Spinal cord (tissue), 9 donors: ENCODE measurements at regions not wholly inside any gene's neighbourhood (a gene's known extent, or its start where the extent isn't known, plus 50 kb on each side); places are given as distances from the start of the nearest gene placed in this dataset.
"Not testable (repeated sequence)": the region's sequence is repeated elsewhere in the genome, so short reads cannot be mapped to it uniquely, and the experiment has no call there.

Experiments used
- DNase-seq, 6 donors: peaks; one replicate each; pipeline versions ENCODE4 v3.0.0 to v3.0.0-alpha.2; 2013 to 2015; ENCODE audit warnings: low spot score in 6 of 6, low read depth in 4 of 6
- H3K27ac ChIP-seq: one replicate; pipeline ENCODE4 v1.5.1; 2013; ENCODE audit warnings: low read depth, low read length, control low read depth
- H3K27me3 ChIP-seq: one replicate; pipeline ENCODE4 v1.6.1; 2013; ENCODE audit warnings: low read length; ENCODE audit not compliant: control insufficient read depth, insufficient read depth
- H3K36me3 ChIP-seq: one replicate; pipeline ENCODE4 v1.6.1; 2013; ENCODE audit warnings: low read length; ENCODE audit not compliant: control insufficient read depth, insufficient read depth
- H3K4me1 ChIP-seq: one replicate; pipeline ENCODE4 v1.6.1; 2013; ENCODE audit warnings: low read length; ENCODE audit not compliant: control insufficient read depth, insufficient read depth
- H3K4me3 ChIP-seq: one replicate; pipeline ENCODE4 v1.5.1; 2013; ENCODE audit warnings: low read depth, low read length, control low read depth
- H3K9me3 ChIP-seq: one replicate; pipeline ENCODE4 v1.6.1; 2013; ENCODE audit warnings: low read length; ENCODE audit not compliant: control insufficient read depth, insufficient read depth
- whole genome bisulfite sequencing: methylation state at CpG from one replicate; pipeline ENCODE4 v1.1.5; 2013; ENCODE audit warnings: missing lambda C conversion rate; ENCODE audit not compliant: insufficient coverage; 5-methylcytosine and 5-hydroxymethylcytosine counted together
- donor health status: healthy.

GRCh38 chr11:23780231-23780630 lies 716.6 kb upstream of the LUZP2 start:
- Histone ChIP-seq H3K36me3 (no peaks in the 10 kb centered on the region), H3K4me3 (no peak overlapping the region), H3K27ac (no peak overlapping the region), H3K4me1 (no peaks in the 10 kb centered on the region), H3K27me3 (no peaks in the 10 kb centered on the region), H3K9me3 (no peaks in the 10 kb centered on the region)
- DNase-seq, result no peak

GRCh38 chr11:23781803-23782560 lies 714.9 kb upstream of the LUZP2 start:
- H3K27me3 ChIP-seq, result no peaks in the 10 kb centered on the region
- H3K4me1 ChIP-seq, result no peaks in the 10 kb centered on the region
- peak in 2 of 6 donors; percentile 36 to 58 for DNase-seq
- H3K4me3 ChIP-seq, result no peak overlapping the region
- no CpG with 5 or more reads among the region's 4 CpGs for WGBS
- H3K9me3 ChIP-seq, result no peaks in the 10 kb centered on the region
- H3K27ac ChIP-seq, result no peak overlapping the region
- H3K36me3 ChIP-seq, result no peaks in the 10 kb centered on the region

- WGBS, result no CpG with 5 or more reads among the region's 1 CpG
- not testable (repeated sequence) for DNase-seq, H3K27me3 ChIP-seq, H3K4me1 ChIP-seq, H3K4me3 ChIP-seq, H3K9me3 ChIP-seq, H3K36me3 ChIP-seq, H3K27ac ChIP-seq
Measured at GRCh38 chr11:23786974-23787373, 709.9 kb upstream of the LUZP2 start.

- no peaks in the 10 kb centered on the region for H3K27me3 ChIP-seq
Measured at GRCh38 chr11:23789200-23789853, 707.5 kb upstream of the LUZP2 start.

GRCh38 chr11:23789938-23790371 lies 706.9 kb upstream of the LUZP2 start:
- no CpG with 5 or more reads among the region's 4 CpGs for WGBS

More at GRCh38 chr11:23789200-23789853, 707.5 kb upstream of the LUZP2 start:
- Histone ChIP-seq H3K27ac (no peak overlapping the region), H3K4me3 (no peak overlapping the region), H3K4me1 (no peaks in the 10 kb centered on the region), H3K9me3 (no peaks in the 10 kb centered on the region), H3K36me3 (no peaks in the 10 kb centered on the region)
- no peak for DNase-seq
- 66% methylated on average over 4 of the region's 5 CpGs for WGBS

GRCh38 chr11:23797624-23798419 lies 699.0 kb upstream of the LUZP2 start:
- WGBS, result no CpG with 5 or more reads among the region's 3 CpGs
- Histone ChIP-seq H3K9me3 (no peaks in the 10 kb centered on the region), H3K27me3 (no peaks in the 10 kb centered on the region), H3K27ac (no peak overlapping the region), H3K4me3 (no peak overlapping the region), H3K4me1 (no peaks in the 10 kb centered on the region), H3K36me3 (no peaks in the 10 kb centered on the region)
- peak in 2 of 6 donors; percentile 15 to 22 for DNase-seq

More at GRCh38 chr11:23789938-23790371, 706.9 kb upstream of the LUZP2 start:
- H3K4me1 ChIP-seq, result no peaks in the 10 kb centered on the region
- no peaks in the 10 kb centered on the region for H3K27me3 ChIP-seq
- no peak for DNase-seq
- no peak overlapping the region for H3K4me3 ChIP-seq
- H3K9me3 ChIP-seq, result no peaks in the 10 kb centered on the region
- no peaks in the 10 kb centered on the region for H3K36me3 ChIP-seq
- H3K27ac ChIP-seq, result no peak overlapping the region

GRCh38 chr11:23834306-23834705 lies 662.5 kb upstream of the LUZP2 start:
- WGBS, result no CpG with 5 or more reads among the region's 5 CpGs
- not testable (repeated sequence) for H3K27me3 ChIP-seq, H3K9me3 ChIP-seq, H3K27ac ChIP-seq, H3K4me3 ChIP-seq, DNase-seq, H3K36me3 ChIP-seq, H3K4me1 ChIP-seq

- no peaks in the 10 kb centered on the region for H3K9me3 ChIP-seq
- WGBS, result no CpG with 5 or more reads among the region's 1 CpG
- H3K36me3 ChIP-seq, result no peaks in the 10 kb centered on the region
- no peaks in the 10 kb centered on the region for H3K27me3 ChIP-seq
- H3K4me3 ChIP-seq, result no peak overlapping the region
- H3K27ac ChIP-seq, result no peak overlapping the region
- DNase-seq, result no peak
- no peaks in the 10 kb centered on the region for H3K4me1 ChIP-seq
Measured at GRCh38 chr11:23836981-23837380, 659.9 kb upstream of the LUZP2 start.

- H3K27me3 ChIP-seq, result no peaks in the 10 kb centered on the region
- no peaks in the 10 kb centered on the region for H3K9me3 ChIP-seq
- H3K4me3 ChIP-seq, result no peak overlapping the region
- DNase-seq, result no peak
- no peaks in the 10 kb centered on the region for H3K36me3 ChIP-seq
- H3K4me1 ChIP-seq, result no peaks in the 10 kb centered on the region
- no CpG with 5 or more reads among the region's 3 CpGs for WGBS
- no peak overlapping the region for H3K27ac ChIP-seq
Measured at GRCh38 chr11:23840872-23841271, 656.0 kb upstream of the LUZP2 start.
